SU-DHL-6 (cell line): ENCODE measurements at regions not wholly inside any gene's neighbourhood (a gene's known extent, or its start where the extent isn't known, plus 50 kb on each side); places are given as distances from the start of the nearest gene placed in this dataset.

Experiments used
- H2AFZ ChIP-seq: fragments of 200-600 bp; sonication (generic); 2 replicates; pipeline ENCODE4 v1.6.1; 2014; ENCODE audit warnings: low read depth, mild to moderate bottlenecking, moderate library complexity, mixed read lengths, antibody characterized with exemption, low read length; ENCODE audit not compliant: severe bottlenecking
- H3F3A ChIP-seq: fragments of 200-600 bp; shearing (Covaris generic); 2 replicates; pipeline ENCODE4 v1.6.0; 2016; ENCODE audit warnings: antibody characterized with exemption, mild to moderate bottlenecking; ENCODE audit not compliant: insufficient read depth
- H3K27ac ChIP-seq: fragments of 200-600 bp; sonication (generic); 2 replicates; pipeline ENCODE4 v1.5.1; 2016; ENCODE audit warnings: low read depth, mild to moderate bottlenecking, low read length, moderate library complexity, mixed read lengths
- H3K27me3 ChIP-seq: fragments of 200-600 bp; sonication (generic), shearing (Covaris generic); 2 replicates; pipeline ENCODE4 v1.6.0; 2014; ENCODE audit warnings: mild to moderate bottlenecking, low read length
- H3K36me3 ChIP-seq: fragments of 200-600 bp; sonication (generic); 2 replicates; pipeline ENCODE4 v1.6.1; 2014; ENCODE audit warnings: mild to moderate bottlenecking, low read length, mixed read lengths
- H3K4me2 ChIP-seq: fragments of 300-600, 200-600 bp; shearing (Covaris generic), sonication (generic); 2 replicates; pipeline ENCODE4 v1.6.0; 2014; ENCODE audit warnings: low read length, low read depth, mild to moderate bottlenecking; ENCODE audit not compliant: poor library complexity, severe bottlenecking
- H3K4me3 ChIP-seq: fragments of 200-600 bp; sonication (generic); 2 replicates; pipeline ENCODE4 v1.5.1; 2014; ENCODE audit warnings: antibody characterized with exemption, low read length, mild to moderate bottlenecking, mixed read lengths; ENCODE audit not compliant: insufficient read depth, poor library complexity, severe bottlenecking
- H3K79me2 ChIP-seq: fragments of 200-600 bp; sonication (generic); 2 replicates; pipeline ENCODE4 v1.6.1; 2014; ENCODE audit warnings: mild to moderate bottlenecking, low read length, moderate library complexity; ENCODE audit not compliant: insufficient read depth
- H3K9ac ChIP-seq: fragments of 200-600 bp; sonication (generic); 2 replicates; pipeline ENCODE4 v1.7.0; 2014; ENCODE audit warnings: mild to moderate bottlenecking, low read length
- H3K9me2 ChIP-seq: fragments of 200-600 bp; sonication (generic); replicated peaks from 2 replicates; pipeline ENCODE4 v1.6.1; 2014; ENCODE audit warnings: low read length; ENCODE audit not compliant: insufficient read depth
- H3K9me3 ChIP-seq: fragments of 200-600 bp; sonication (generic); 2 replicates; pipeline ENCODE4 v1.6.1; 2014; ENCODE audit warnings: low read length, mixed read lengths; ENCODE audit not compliant: insufficient read depth
- H4K20me1 ChIP-seq: fragments of 200-600 bp; sonication (generic); 2 replicates; pipeline ENCODE4 v1.6.1; 2014; ENCODE audit warnings: low read depth, mild to moderate bottlenecking, antibody characterized with exemption, low read length, moderate library complexity, mixed read lengths
- EZH2phosphoT487 ChIP-seq: fragments of 200-600 bp; sonication (generic), shearing (Covaris generic); conservative IDR thresholded peaks from 2 replicates; pipeline ENCODE4 v1.6.1; 2018; ENCODE audit warnings: mild to moderate bottlenecking, antibody characterized with exemption, low read length, moderate library complexity, mixed read lengths
- TF ChIP-seq, protein P1 (sequence below): fragments of 200-600 bp; sonication (generic); IDR thresholded peaks from one replicate; pipeline ENCODE4 v1.5.1; 2017; ENCODE audit warnings: antibody characterized with exemption, mild to moderate bottlenecking, low read length, moderate library complexity; ENCODE audit not compliant: insufficient read depth, poor library complexity, severe bottlenecking

DNA sequence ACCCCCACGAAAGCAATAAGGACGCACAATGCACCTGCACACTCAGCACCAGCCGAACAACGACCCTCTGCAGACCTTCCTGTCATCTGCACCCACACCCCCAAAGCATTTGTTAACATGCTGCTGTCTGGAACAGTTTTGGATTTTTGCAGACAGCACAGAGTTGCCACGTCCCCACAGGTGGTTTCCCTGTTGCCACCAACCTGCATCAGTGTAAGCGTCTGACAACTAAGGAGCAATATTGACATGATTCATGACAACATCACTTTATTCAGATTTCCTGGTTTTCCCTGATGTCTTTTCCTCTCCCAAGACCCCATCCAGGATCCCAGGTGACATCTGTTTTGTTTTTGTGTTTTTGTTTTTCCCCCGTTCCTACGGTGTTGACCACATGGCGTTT, 150.7 kb upstream of the C14orf180 start:
- Histone ChIP-seq H3K27ac (no peak overlapping the region), H4K20me1 (no peaks in the 10 kb centered on the region), H3K79me2 (no peaks in the 10 kb centered on the region), H3K4me3 (no peak overlapping the region), H3K4me2 (no peak overlapping the region), H3K9me3 (no peaks in the 10 kb centered on the region), H3F3A (no peaks in the 10 kb centered on the region), H3K27me3 (no peaks in the 10 kb centered on the region), H3K36me3 (no peaks in the 10 kb centered on the region), H3K9ac (no peak overlapping the region), H3K9me2 (no peaks in the 10 kb centered on the region), H2AFZ (no peak overlapping the region)
- no peak for TF ChIP-seq EZH2phosphoT487
- TF ChIP-seq, protein P1, sequence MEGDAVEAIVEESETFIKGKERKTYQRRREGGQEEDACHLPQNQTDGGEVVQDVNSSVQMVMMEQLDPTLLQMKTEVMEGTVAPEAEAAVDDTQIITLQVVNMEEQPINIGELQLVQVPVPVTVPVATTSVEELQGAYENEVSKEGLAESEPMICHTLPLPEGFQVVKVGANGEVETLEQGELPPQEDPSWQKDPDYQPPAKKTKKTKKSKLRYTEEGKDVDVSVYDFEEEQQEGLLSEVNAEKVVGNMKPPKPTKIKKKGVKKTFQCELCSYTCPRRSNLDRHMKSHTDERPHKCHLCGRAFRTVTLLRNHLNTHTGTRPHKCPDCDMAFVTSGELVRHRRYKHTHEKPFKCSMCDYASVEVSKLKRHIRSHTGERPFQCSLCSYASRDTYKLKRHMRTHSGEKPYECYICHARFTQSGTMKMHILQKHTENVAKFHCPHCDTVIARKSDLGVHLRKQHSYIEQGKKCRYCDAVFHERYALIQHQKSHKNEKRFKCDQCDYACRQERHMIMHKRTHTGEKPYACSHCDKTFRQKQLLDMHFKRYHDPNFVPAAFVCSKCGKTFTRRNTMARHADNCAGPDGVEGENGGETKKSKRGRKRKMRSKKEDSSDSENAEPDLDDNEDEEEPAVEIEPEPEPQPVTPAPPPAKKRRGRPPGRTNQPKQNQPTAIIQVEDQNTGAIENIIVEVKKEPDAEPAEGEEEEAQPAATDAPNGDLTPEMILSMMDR = no peak

GRCh38 chr14:104429291-104429861, 150.2 kb upstream of the C14orf180 start:
- Histone ChIP-seq H3K9ac (no peak overlapping the region), H3K4me3 (no peak overlapping the region), H3K27ac (no peak overlapping the region), H3K27me3 (no peaks in the 10 kb centered on the region), H2AFZ (no peak overlapping the region), H3K36me3 (no peaks in the 10 kb centered on the region), H3K79me2 (no peaks in the 10 kb centered on the region), H3K4me2 (no peak overlapping the region), H3F3A (no peaks in the 10 kb centered on the region), H3K9me3 (no peaks in the 10 kb centered on the region), H4K20me1 (no peaks in the 10 kb centered on the region), H3K9me2 (no peaks in the 10 kb centered on the region)
- TF ChIP-seq EZH2phosphoT487 = no peak
- TF ChIP-seq, protein P1 = no peak

GRCh38 chr14:104431351-104431928, 148.1 kb upstream of the C14orf180 start:
- Histone ChIP-seq H3K9me3 (no peaks in the 10 kb centered on the region), H3K4me3 (no peak overlapping the region), H3K4me2 (no peak overlapping the region), H3K27ac (no peak overlapping the region), H3K27me3 (no peaks in the 10 kb centered on the region), H4K20me1 (no peaks in the 10 kb centered on the region), H3K36me3 (no peaks in the 10 kb centered on the region), H3F3A (no peaks in the 10 kb centered on the region), H3K79me2 (no peaks in the 10 kb centered on the region), H3K9me2 (no peaks in the 10 kb centered on the region), H2AFZ (no peak overlapping the region), H3K9ac (no peak overlapping the region)
- TF ChIP-seq, protein P1 = no peak
- no peak for TF ChIP-seq EZH2phosphoT487
